AG09309 (cell line): ENCODE measurements at regions not wholly inside any gene's neighbourhood (a gene's known extent, or its start where the extent isn't known, plus 50 kb on each side); places are given as distances from the start of the nearest gene placed in this dataset.

Experiments used
- DNase-seq: peaks from one replicate; pipeline ENCODE4 v3.0.0-alpha.2; 2010; ENCODE audit warnings: low read depth
- H3K4me3 ChIP-seq: 2 replicates; pipeline ENCODE4 v1.5.1; 2011; ENCODE audit warnings: mild to moderate bottlenecking, low read depth, low read length, moderate library complexity; ENCODE audit not compliant: control insufficient read depth
- CTCF ChIP-seq: IDR thresholded peaks from 2 replicates; pipeline ENCODE4 v1.5.1; 2011; ENCODE audit warnings: mild to moderate bottlenecking, low read depth, low read length, inconsistent platforms; ENCODE audit not compliant: insufficient read depth, control insufficient read depth; ENCODE audit errors: missing control alignments

- no peak for TF ChIP-seq CTCF
- DNase-seq = peak; percentile 11
- H3K4me3 ChIP-seq = no peak overlapping the region
Measured at GRCh38 chr5:126335886-126336285, 87.3 kb upstream of the GRAMD2B start.

GRCh38 chr5:126338635-126339034, 84.6 kb upstream of the GRAMD2B start:
- TF ChIP-seq CTCF = no peak
- DNase-seq = no peak

GRCh38 chr5:126339215-126339805, 83.9 kb upstream of the GRAMD2B start:
- peak; percentile 60 for TF ChIP-seq CTCF
- no peak overlapping the region for H3K4me3 ChIP-seq
- peak; percentile 58 for DNase-seq

More at GRCh38 chr5:126338635-126339034, 84.6 kb upstream of the GRAMD2B start:
- no peak overlapping the region for H3K4me3 ChIP-seq

GRCh38 chr5:126341906-126342630, 81.1 kb upstream of the GRAMD2B start:
- TF ChIP-seq CTCF = no peak
- no peak overlapping the region for H3K4me3 ChIP-seq
- DNase-seq = no peak

- no peak for TF ChIP-seq CTCF
- no peak overlapping the region for H3K4me3 ChIP-seq
- DNase-seq = no peak
Measured at GRCh38 chr5:126348855-126349635, 74.2 kb upstream of the GRAMD2B start.

- peak; percentile 72 for DNase-seq
- TF ChIP-seq CTCF = no peak
- no peak overlapping the region for H3K4me3 ChIP-seq
Measured at GRCh38 chr5:126351153-126351552, 72.1 kb upstream of the GRAMD2B start.
